WTC11 (cell line): ENCODE measurements at regions not wholly inside any gene's neighbourhood (a gene's known extent, or its start where the extent isn't known, plus 50 kb on each side); places are given as distances from the start of the nearest gene placed in this dataset.

Experiments used
- ATAC-seq: fragments of 200-7000 bp; cut with Tn5 transposase; 2 replicates; pipeline ENCODE4 v1.10.0; 2021; ENCODE audit warnings: mild to moderate bottlenecking, moderate library complexity
- CTCF ChIA-PET: fragments of 300-600 bp; sonication (Branson Sonifier 250); formaldehyde crosslinking; loops from one replicate; lab custom pipeline; 2021; ENCODE audit warnings: antibody characterized with exemption; lab: Charles Lee
- POLR2A ChIA-PET: fragments of 350-600 bp; sonication (Branson Sonifier 250); formaldehyde crosslinking; loops from one replicate; lab custom pipeline; 2021; ENCODE audit warnings: antibody characterized with exemption; lab: Charles Lee
- DNase-seq: peaks from one replicate; pipeline ENCODE4 v3.0.0; 2021; ENCODE audit warnings: low spot score
- H3K27ac Mint-ChIP-seq: 2 replicates; pipeline ENCODE4 v1.8.0; 2021; ENCODE audit warnings: mixed read lengths
- H3K27me3 Mint-ChIP-seq: 2 replicates; pipeline ENCODE4 v1.8.0; 2021; ENCODE audit warnings: low read depth, mild to moderate bottlenecking, moderate library complexity, mixed read lengths
- H3K36me3 Mint-ChIP-seq: 2 replicates; pipeline ENCODE4 v1.8.0; 2021; ENCODE audit warnings: mixed read lengths
- H3K4me1 Mint-ChIP-seq: 2 replicates; pipeline ENCODE4 v1.8.0; 2022; ENCODE audit warnings: mixed read lengths
- H3K4me3 Mint-ChIP-seq: 2 replicates; pipeline ENCODE4 v1.8.0; 2021; ENCODE audit warnings: mild to moderate bottlenecking, moderate library complexity, mixed read lengths
- H3K9me3 Mint-ChIP-seq: 2 replicates; pipeline ENCODE4 v1.8.0; 2021; ENCODE audit warnings: mixed read lengths
- AR ChIP-seq: fragments of 250-450 bp; sonication (Bioruptor Pico); IDR thresholded peaks from 2 replicates; pipeline ENCODE4 v1.9.0; 2021; ENCODE audit warnings: mild to moderate bottlenecking
- ATF1 ChIP-seq: sonication (generic); formaldehyde crosslinking; IDR thresholded peaks from 2 replicates; pipeline ENCODE4 v1.8.1; 2023; ENCODE audit warnings: mild to moderate bottlenecking, moderate library complexity, missing genetic modification reagents
- ELF4 ChIP-seq: sonication (generic); formaldehyde crosslinking; IDR thresholded peaks from 2 replicates; pipeline ENCODE4 v1.8.1; 2022; ENCODE audit warnings: low read depth, mild to moderate bottlenecking, moderate library complexity, missing genetic modification reagents
- FOXJ3 ChIP-seq: sonication (generic); formaldehyde crosslinking; IDR thresholded peaks from 2 replicates; pipeline ENCODE4 v1.9.0; 2021; ENCODE audit warnings: missing genetic modification reagents, mild to moderate bottlenecking, borderline replicate concordance
- FOXP1 ChIP-seq: sonication (generic); formaldehyde crosslinking; IDR thresholded peaks from 2 replicates; pipeline ENCODE4 v1.8.0; 2022; ENCODE audit warnings: missing genetic modification reagents, mild to moderate bottlenecking, moderate library complexity, borderline replicate concordance
- HMGXB4 ChIP-seq: sonication (generic); formaldehyde crosslinking; IDR thresholded peaks from 2 replicates; pipeline ENCODE4 v1.8.1; 2023; ENCODE audit warnings: mild to moderate bottlenecking, moderate library complexity, missing genetic modification reagents
- NR3C1 ChIP-seq: sonication (generic); formaldehyde crosslinking; conservative IDR thresholded peaks from 2 replicates; pipeline ENCODE4 v1.8.1; 2023; ENCODE audit warnings: low read depth, mild to moderate bottlenecking, missing genetic modification reagents
- OVOL2 ChIP-seq: fragments of 250-450 bp; sonication (Bioruptor Pico); IDR thresholded peaks from 2 replicates; pipeline ENCODE4 v1.9.0; 2021; ENCODE audit warnings: mild to moderate bottlenecking, borderline replicate concordance
- RORB ChIP-seq: fragments of 250-450 bp; sonication (Bioruptor Pico); IDR thresholded peaks from 2 replicates; pipeline ENCODE4 v1.9.0; 2021; ENCODE audit warnings: mild to moderate bottlenecking
- SP1 ChIP-seq: sonication (generic); formaldehyde crosslinking; conservative IDR thresholded peaks from 2 replicates; pipeline ENCODE4 v1.8.1; 2022; ENCODE audit warnings: missing genetic modification reagents
- TEAD4 ChIP-seq: sonication (generic); formaldehyde crosslinking; IDR thresholded peaks from 2 replicates; pipeline ENCODE4 v1.8.0; 2022; ENCODE audit warnings: mild to moderate bottlenecking, missing genetic modification reagents
- ZBTB43 ChIP-seq: sonication (generic); formaldehyde crosslinking; IDR thresholded peaks from 2 replicates; pipeline ENCODE4 v1.8.1; 2023; ENCODE audit warnings: mild to moderate bottlenecking, missing genetic modification reagents
- ZNF138 ChIP-seq: sonication (generic); formaldehyde crosslinking; conservative IDR thresholded peaks from 2 replicates; pipeline ENCODE4 v1.8.1; 2022; ENCODE audit warnings: mild to moderate bottlenecking, moderate library complexity, missing genetic modification reagents
- ZNF317 ChIP-seq: sonication (generic); formaldehyde crosslinking; IDR thresholded peaks from 2 replicates; pipeline ENCODE4 v1.8.1; 2023; ENCODE audit warnings: low read depth, mild to moderate bottlenecking, moderate library complexity, missing genetic modification reagents, borderline replicate concordance
- ZNF425 ChIP-seq: fragments of 250-450 bp; sonication (Bioruptor Pico); conservative IDR thresholded peaks from 2 replicates; pipeline ENCODE4 v1.9.0; 2021; ENCODE audit warnings: mild to moderate bottlenecking
- ZNF512 ChIP-seq: sonication (generic); formaldehyde crosslinking; IDR thresholded peaks from 2 replicates; pipeline ENCODE4 v1.8.1; 2022; ENCODE audit warnings: missing genetic modification reagents, borderline replicate concordance
- TF ChIP-seq, protein P1 (sequence below): sonication (generic); formaldehyde crosslinking; IDR thresholded peaks from 2 replicates; pipeline ENCODE4 v1.8.0; 2022; ENCODE audit warnings: mild to moderate bottlenecking, missing genetic modification reagents
- TF ChIP-seq, protein P2 (sequence below): sonication (generic); formaldehyde crosslinking; IDR thresholded peaks from 2 replicates; pipeline ENCODE4 v1.8.0; 2022; ENCODE audit warnings: missing genetic modification reagents

GRCh38 chr18:25883091-25883490 is 207.3 kb downstream of the SS18 start (continued):
- TF ChIP-seq ZNF512 (CRISPR knock-in tag) = no peak
- TF ChIP-seq, protein P1, sequence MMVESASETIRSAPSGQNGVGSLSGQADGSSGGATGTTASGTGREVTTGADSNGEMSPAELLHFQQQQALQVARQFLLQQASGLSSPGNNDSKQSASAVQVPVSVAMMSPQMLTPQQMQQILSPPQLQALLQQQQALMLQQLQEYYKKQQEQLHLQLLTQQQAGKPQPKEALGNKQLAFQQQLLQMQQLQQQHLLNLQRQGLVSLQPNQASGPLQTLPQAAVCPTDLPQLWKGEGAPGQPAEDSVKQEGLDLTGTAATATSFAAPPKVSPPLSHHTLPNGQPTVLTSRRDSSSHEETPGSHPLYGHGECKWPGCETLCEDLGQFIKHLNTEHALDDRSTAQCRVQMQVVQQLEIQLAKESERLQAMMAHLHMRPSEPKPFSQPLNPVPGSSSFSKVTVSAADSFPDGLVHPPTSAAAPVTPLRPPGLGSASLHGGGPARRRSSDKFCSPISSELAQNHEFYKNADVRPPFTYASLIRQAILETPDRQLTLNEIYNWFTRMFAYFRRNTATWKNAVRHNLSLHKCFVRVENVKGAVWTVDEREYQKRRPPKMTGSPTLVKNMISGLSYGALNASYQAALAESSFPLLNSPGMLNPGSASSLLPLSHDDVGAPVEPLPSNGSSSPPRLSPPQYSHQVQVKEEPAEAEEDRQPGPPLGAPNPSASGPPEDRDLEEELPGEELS (CRISPR knock-in tag) = no peak
- no peak for TF ChIP-seq OVOL2 (CRISPR knock-in tag)
- no peak for TF ChIP-seq AR (CRISPR knock-in tag)
- no peak for TF ChIP-seq ZNF138 (CRISPR knock-in tag)

DNA sequence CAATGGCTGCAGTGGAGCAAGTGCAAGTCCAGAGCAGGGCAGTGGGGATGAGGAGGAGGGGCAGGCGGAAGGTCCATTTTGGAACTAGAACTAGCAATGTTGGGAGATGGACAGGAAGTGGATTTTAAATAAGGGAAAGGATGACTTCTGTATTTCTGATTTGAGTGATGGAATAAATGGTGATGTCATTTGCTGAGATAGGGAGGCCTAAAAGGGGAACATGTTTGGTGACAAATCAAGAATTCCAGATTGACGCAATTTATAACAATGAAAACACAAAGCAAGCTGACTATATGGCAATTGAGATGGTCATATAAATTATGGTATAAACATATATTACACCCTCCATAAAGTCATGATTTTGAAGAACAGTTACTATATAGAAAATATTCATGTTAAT is 209.3 kb downstream of the SS18 start:
- CTCF ChIA-PET = no interaction called here
- Mint-ChIP-seq H3K27me3 (no peaks in the 10 kb centered on the region), H3K9me3 (peaks cover 3% of the 10 kb centered on the region), H3K4me3 (no peak overlapping the region), H3K4me1 (peaks cover 17% of the 10 kb centered on the region), H3K36me3 (no peaks in the 10 kb centered on the region), H3K27ac (no peak overlapping the region)
- no peak for ATAC-seq
- POLR2A ChIA-PET = no interaction called here
- DNase-seq = no peak
- TF ChIP-seq SP1 (CRISPR knock-in tag) (no peak), HMGXB4 (CRISPR knock-in tag) (no peak), ZNF317 (no peak), ZNF512 (CRISPR knock-in tag) (no peak), FOXP1 (no peak), NR3C1 (CRISPR knock-in tag) (no peak), ATF1 (no peak), RORB (CRISPR knock-in tag) (no peak), ELF4 (CRISPR knock-in tag) (no peak), ZNF425 (CRISPR knock-in tag) (no peak), TEAD4 (CRISPR knock-in tag) (no peak), FOXJ3 (CRISPR knock-in tag) (no peak), ZBTB43 (CRISPR knock-in tag) (no peak)
- TF ChIP-seq, protein P2, sequence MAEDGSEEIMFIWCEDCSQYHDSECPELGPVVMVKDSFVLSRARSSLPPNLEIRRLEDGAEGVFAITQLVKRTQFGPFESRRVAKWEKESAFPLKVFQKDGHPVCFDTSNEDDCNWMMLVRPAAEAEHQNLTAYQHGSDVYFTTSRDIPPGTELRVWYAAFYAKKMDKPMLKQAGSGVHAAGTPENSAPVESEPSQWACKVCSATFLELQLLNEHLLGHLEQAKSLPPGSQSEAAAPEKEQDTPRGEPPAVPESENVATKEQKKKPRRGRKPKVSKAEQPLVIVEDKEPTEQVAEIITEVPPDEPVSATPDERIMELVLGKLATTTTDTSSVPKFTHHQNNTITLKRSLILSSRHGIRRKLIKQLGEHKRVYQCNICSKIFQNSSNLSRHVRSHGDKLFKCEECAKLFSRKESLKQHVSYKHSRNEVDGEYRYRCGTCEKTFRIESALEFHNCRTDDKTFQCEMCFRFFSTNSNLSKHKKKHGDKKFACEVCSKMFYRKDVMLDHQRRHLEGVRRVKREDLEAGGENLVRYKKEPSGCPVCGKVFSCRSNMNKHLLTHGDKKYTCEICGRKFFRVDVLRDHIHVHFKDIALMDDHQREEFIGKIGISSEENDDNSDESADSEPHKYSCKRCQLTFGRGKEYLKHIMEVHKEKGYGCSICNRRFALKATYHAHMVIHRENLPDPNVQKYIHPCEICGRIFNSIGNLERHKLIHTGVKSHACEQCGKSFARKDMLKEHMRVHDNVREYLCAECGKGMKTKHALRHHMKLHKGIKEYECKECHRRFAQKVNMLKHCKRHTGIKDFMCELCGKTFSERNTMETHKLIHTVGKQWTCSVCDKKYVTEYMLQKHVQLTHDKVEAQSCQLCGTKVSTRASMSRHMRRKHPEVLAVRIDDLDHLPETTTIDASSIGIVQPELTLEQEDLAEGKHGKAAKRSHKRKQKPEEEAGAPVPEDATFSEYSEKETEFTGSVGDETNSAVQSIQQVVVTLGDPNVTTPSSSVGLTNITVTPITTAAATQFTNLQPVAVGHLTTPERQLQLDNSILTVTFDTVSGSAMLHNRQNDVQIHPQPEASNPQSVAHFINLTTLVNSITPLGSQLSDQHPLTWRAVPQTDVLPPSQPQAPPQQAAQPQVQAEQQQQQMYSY (CRISPR knock-in tag) = no peak
